ENCODE measurements at regions not wholly inside any gene's neighbourhood (a gene's known extent, or its start where the extent isn't known, plus 50 kb on each side); places are given as distances from the start of the nearest gene placed in this dataset.

GRCh38 chr11:45723397-45723796 is 58.0 kb upstream of the CHST1 start:
- DNase-seq, result no peak

DNA sequence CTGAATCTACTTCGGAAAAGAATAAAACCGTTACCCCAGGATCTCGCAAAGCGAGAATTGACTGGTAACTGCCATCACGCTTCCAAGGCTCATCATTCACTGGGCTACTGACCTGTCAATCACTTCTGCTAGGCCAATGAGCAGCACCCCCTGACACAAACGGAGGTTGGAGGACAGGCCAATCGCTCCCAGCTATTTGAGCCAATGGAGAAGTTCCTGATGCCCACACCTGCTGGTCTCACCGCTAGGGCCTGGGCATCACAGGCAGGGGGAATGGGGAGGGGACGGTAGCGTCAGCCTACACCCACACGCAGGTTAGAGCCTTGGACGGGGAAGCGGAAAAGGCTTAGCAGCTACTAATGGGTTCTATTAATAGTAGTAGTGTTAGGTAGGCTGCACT is 56.7 kb upstream of the CHST1 start:
- no peak for DNase-seq

DNA sequence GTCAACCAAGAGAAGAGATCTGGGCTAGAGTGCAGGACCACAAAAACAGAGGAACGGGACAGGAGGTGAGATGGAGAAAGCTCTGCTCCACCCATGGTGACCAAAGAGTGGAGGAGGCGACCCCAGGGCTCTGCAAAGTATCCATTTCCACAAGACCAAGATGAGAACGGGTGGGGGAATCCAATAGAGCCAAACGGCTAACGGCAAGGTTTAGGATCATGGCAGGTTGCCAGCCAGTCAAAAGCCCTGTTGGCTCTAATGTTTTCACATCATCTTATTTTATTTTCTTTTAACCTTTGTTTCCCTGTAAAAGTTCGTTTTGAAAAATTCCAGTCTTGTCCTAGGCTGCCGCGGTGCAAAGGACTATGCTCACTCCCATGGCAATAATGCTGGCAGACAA is 52.1 kb upstream of the CHST1 start:
- no peak for DNase-seq

DNA sequence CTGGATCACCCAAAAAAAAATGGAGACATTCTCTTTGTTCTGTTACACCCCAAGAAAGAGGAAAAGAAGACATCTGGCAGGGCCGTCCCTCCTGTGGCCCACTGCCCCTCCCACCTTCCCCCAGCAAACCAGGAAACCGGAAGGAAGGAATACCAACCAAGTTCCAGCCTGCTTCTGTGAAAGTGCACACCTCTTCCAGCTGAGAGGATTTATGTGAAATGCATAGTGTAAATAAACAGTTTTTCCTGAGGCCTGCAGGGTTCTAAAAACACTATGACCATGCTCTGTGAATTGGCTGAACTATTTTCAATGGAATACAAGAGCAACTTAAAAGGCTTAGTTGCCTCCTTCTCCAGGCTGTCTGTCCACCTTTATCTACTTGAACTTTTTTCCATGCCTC is 50.0 kb upstream of the CHST1 start:
- DNase-seq, result no peak

Measured in NCI-H1105 treated with DMSO at 0.1 percent for 48 hours (cell line).